HG03139 (cell line): ENCODE measurements at regions not wholly inside any gene's neighbourhood (a gene's known extent, or its start where the extent isn't known, plus 50 kb on each side); places are given as distances from the start of the nearest gene placed in this dataset.

Experiments used
- ATAC-seq: cut with Tn5 transposase; IDR thresholded peaks from one replicate; pipeline ENCODE4 v1.9.1; 2021; ENCODE audit not compliant: unreplicated experiment

DNA sequence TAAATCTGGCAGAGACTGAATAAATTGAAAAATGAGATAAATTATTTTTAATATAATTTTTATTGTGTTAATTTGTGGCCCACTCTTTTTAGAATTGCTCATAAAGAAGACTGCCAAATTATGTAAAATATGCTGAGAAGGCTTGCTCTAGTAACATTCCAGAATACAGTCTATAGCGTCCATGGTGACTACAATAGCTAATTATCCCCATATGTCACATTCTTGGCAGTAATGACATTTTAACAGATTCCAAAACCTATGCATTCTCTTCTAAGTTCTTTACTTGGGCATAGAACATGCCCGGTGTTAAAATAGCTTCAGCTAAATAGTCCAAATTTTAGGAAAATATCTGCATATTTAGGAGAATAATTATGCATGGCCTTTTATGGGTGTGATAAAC is 697.0 kb upstream of the SEMA6A start:
- ATAC-seq, result no peak

DNA sequence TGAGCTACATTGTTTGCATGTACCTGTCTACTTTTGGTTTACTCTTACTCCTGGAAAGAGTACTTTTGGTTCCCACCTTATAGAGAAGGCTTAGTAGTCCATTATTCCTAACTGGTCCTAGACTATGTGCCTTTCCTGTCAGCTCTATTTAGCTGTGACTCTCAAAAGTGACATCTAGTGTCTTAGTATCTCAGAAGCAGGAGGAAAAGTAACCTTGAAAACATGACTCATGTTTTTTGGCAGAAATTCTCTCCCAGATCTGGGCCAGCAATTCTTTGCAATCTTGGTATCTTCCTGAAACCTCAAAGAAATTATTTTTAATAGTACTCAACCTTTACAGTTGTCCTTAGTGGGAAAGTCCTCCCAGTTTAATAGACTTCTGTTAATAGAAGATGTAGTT is 691.7 kb upstream of the SEMA6A start:
- no peak for ATAC-seq

DNA sequence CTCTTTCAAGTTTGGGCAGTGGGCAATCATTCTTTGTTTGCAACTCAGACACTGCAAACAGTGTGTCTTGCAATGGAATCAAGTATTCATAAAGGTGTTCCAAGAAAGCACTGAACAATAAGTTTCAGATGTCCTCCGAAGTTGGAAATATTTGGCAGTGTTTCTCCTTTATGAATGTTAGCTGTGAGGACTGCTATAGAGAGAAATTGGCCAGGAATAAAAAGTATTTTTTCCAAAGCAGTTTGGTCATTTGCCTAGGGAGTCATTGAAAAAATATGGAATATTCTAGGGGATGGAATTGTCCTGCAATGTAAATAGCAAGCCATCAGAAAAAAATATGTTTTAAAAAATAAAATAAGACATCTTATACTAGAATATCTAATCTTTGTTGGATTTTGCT is 688.6 kb upstream of the SEMA6A start:
- ATAC-seq, result no peak

DNA sequence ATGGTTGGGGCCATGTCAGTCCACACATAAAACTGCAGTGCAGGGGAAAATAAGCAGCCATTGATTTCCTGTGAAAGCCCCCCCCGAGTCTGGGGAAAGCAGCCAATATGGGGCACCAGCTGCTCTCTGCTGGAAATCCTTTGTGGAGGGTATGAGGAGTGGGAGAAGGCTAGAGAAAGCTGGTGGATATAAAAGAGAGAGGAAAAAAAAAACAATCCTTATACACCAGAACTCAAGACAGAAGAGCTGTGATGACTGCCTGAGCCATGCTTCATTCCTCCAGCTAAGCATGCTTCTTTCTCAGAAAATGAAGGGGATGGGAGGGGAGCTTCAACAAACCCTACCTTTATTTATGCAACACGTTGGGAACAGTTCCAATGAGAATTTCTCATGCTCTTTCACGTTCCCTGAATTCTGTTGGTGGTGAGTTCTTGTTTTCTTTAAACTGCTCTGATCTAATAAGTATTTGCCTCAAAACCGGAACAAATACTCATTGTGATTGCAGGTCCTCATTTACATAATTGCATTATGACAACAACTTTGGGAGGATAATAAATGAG is 688.0 kb upstream of the SEMA6A start:
- no peak for ATAC-seq

GRCh38 chr5:117261948-117262571 is 687.4 kb upstream of the SEMA6A start:
- ATAC-seq, result no peak

GRCh38 chr5:117255211-117256027 is 680.8 kb upstream of the SEMA6A start:
- no peak for ATAC-seq

- ATAC-seq, result no peak
Measured at GRCh38 chr5:117252566-117252965, 677.9 kb upstream of the SEMA6A start.

DNA sequence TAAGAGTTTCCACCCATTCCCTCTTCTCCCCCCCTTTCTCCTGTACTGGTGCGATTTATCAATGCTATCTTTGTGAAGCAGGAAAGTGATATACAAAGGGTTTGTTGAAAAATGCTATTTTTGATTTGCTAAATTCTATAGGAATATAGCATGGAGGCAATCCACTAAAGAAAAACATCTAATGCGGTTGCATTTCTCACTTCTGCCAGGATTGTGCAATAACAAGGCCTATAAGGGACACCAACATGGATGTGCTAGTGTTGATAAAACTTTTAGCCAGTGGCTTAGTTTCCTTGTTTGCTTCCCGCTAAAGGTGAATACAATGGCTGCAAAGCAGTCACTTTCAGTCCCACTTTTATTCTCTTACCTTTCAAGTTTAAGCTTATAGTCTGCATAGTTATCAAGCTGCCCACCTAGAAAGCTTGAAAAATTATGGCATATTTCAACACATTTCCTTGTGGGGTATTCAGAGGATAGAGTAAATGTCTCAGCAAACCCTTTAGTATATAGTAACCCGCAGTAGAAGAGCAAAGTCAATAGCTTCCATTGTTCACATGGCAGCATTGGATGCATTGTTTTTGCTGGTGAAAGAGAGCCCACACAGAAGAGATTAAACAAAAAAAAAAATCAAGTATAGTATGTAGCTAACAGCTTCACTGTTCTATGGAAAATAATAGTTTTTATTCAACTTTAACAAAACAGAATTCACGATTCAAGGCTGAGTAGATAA is 674.6 kb upstream of the SEMA6A start:
- ATAC-seq, result no peak

DNA sequence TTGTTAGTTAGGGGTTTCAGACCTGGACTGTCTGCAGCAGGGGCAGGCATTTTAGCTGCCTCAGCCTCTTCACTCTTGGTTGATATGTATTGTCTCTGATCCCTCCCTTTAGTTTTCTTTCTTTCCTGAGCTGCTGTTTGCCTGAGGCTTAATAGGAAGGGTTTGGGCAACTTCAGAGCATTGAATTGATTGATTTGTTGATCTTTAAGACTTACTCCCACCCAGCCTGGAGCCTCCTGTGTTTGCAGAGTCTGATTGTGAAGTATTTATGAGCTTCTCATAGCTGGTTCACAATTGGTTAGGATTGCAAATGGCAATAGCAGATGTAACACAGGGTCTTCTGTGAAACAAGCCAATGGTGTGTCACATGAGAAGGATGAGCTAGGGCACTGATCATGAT is 671.8 kb upstream of the SEMA6A start:
- ATAC-seq, result no peak

GRCh38 chr5:117245130-117245529 is 670.5 kb upstream of the SEMA6A start:
- no peak for ATAC-seq

GRCh38 chr5:117242028-117242427 is 667.4 kb upstream of the SEMA6A start:
- no peak for ATAC-seq

DNA sequence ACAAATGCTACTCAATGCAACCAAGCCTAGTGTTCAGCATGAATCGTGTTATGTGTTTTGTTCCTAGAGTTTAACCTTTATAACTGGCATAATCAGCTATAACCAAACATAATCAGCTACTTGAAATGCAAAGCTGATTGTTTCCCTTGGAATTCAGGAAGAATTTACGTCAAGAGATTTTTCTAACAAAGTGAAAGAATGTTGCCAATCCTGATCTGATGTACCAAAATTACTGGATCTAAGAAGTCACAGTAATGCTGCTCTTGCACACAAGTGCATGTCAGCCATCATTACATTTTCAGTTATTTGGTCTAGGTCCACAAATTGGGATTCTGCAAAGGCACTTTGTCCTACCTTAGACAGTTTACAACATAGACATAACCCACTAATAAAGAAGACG is 662.3 kb upstream of the SEMA6A start:
- no peak for ATAC-seq

DNA sequence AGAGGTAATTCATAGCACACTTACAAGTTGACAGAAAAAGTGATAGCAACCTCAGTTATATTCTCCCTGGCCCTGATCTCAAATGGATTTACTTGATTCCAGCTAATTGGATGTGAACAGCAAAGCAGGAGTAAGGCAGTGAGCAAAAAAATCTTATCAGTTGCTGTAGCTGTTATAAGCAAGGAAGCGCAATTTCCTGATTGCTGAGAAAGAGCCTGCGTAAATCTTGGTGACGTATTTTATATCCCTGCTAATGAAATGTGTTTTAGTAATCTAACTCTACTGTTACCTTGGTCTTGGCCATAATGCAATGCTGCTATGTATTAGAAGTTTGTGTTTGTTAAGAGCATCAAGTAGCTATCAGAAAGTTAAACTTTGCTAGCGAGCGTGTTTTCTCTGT is 661.2 kb upstream of the SEMA6A start:
- no peak for ATAC-seq

- no peak for ATAC-seq
Measured at GRCh38 chr5:117230375-117230774, 655.8 kb upstream of the SEMA6A start.

- ATAC-seq, result no peak
Measured at GRCh38 chr5:117220730-117221129, 646.1 kb upstream of the SEMA6A start.

DNA sequence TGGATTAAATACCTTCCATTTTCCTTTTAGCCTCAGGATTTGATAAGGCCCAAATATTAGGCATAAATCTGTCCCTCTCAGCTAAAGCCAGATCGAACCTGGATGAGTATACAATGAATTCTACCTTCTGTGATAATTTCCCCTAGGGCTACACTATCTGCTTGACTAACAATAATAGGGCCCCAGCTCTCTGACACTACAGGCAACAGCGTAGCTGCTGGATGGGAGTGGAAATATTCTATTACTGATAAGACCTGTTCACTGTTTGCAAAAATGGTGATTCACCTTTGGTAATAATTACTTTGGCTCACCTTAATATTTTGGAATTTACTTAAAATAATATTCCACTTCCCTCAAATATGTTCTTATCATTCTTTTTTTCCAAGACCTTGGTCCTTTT is 644.2 kb upstream of the SEMA6A start:
- no peak for ATAC-seq

DNA sequence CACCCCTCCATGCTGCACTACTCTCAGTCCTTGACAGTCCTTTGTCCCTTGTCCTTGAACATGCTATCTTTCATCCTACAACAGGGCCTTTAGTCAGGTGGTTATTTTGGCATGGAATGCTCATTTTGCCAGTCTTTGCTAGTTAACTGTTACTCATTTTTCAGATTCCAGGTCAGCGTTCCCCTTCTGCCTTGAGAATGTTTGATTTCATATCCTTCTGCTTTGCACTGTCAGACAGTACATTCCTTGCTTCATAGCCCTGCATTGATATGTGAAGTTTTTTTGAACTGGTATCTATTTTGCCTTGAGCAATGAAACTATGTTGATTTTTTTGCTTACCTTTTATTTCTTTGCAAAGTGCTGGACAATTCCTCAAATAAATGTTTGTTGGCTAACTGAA is 638.2 kb upstream of the SEMA6A start:
- no peak for ATAC-seq

DNA sequence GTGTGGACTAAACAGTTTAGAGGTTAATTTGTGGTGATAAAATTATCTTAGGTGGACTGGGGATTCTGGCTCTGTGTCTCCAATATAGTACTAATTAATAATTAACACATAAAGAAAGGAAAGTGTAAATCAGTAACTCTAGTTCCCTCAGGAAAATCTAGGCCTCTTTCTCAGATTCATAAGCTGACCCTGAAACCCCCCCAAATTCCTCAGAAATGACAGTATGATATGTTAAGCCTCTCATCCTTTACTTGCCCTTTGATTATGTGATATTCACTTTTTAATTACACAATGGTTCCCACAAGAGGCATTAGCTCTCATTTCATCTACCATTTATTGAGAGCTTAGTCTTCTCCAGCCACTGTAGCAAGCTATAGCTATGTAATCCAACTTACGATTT is 636.2 kb upstream of the SEMA6A start:
- no peak for ATAC-seq

- ATAC-seq, result no peak
Measured at GRCh38 chr5:117209479-117209878, 634.9 kb upstream of the SEMA6A start.

- no peak for ATAC-seq
Measured at GRCh38 chr5:117207088-117207668, 632.6 kb upstream of the SEMA6A start.

DNA sequence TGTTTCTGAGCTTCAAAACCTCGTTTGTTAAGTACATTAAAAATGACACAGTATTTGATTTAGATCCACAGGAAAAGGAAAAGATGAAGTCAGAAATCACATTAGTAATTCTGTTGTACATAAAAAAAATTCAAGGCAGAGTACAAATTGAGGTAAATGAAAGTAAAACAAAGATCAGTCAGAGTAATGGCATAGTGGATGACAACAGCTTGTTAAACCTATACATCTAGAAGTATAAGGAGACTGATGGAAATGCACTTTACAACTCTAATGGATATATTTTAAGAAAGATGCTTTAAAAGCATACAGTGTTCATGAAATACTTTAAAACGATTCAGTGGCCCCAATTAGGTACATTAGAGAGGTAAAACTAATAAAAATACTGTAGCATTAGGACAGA is 631.3 kb upstream of the SEMA6A start:
- ATAC-seq, result no peak
